IPS DF 19.7 (cell line): ENCODE measurements at regions not wholly inside any gene's neighbourhood (a gene's known extent, or its start where the extent isn't known, plus 50 kb on each side); places are given as distances from the start of the nearest gene placed in this dataset.

ENCODE experiments used
- DNase-seq: peaks from one replicate; pipeline ENCODE4 v3.0.0-alpha.2; 2013; ENCODE audit warnings: low read depth, low spot score

- peak; percentile 52 for DNase-seq
Measured at GRCh38 chr7:69457595-69458504, 140.4 kb upstream of the AUTS2 start.

GRCh38 chr7:69464035-69464434, 134.2 kb upstream of the AUTS2 start:
- no peak for DNase-seq

- DNase-seq = no peak
Measured at GRCh38 chr7:69465262-69465661, 133.0 kb upstream of the AUTS2 start.

- no peak for DNase-seq
Measured at GRCh38 chr7:69467826-69468225, 130.4 kb upstream of the AUTS2 start.

- no peak for DNase-seq
Measured at GRCh38 chr7:69476416-69476815, 121.9 kb upstream of the AUTS2 start.

- DNase-seq = no peak
Measured at GRCh38 chr7:69482676-69483075, 115.6 kb upstream of the AUTS2 start.

- DNase-seq = no peak
Measured at GRCh38 chr7:69489533-69489932, 108.7 kb upstream of the AUTS2 start.

- no peak for DNase-seq
Measured at GRCh38 chr7:69498671-69499070, 99.6 kb upstream of the AUTS2 start.

- DNase-seq = no peak
Measured at GRCh38 chr7:69502358-69502757, 95.9 kb upstream of the AUTS2 start.

- DNase-seq = no peak
Measured at GRCh38 chr7:69504733-69505420, 93.4 kb upstream of the AUTS2 start.

- no peak for DNase-seq
Measured at GRCh38 chr7:69508736-69509135, 89.5 kb upstream of the AUTS2 start.

GRCh38 chr7:69510114-69510513, 88.2 kb upstream of the AUTS2 start:
- no peak for DNase-seq

GRCh38 chr7:69515495-69516212, 82.6 kb upstream of the AUTS2 start:
- DNase-seq = no peak

- no peak for DNase-seq
Measured at GRCh38 chr7:69516238-69516820, 81.9 kb upstream of the AUTS2 start.

GRCh38 chr7:69517985-69518704, 80.1 kb upstream of the AUTS2 start:
- peak; percentile 69 for DNase-seq

GRCh38 chr7:69518705-69519077, 79.6 kb upstream of the AUTS2 start:
- no peak for DNase-seq

- DNase-seq = no peak
Measured at GRCh38 chr7:69526570-69526969, 71.7 kb upstream of the AUTS2 start.

- DNase-seq = no peak
Measured at GRCh38 chr7:69527706-69528105, 70.6 kb upstream of the AUTS2 start.

- DNase-seq = no peak
Measured at GRCh38 chr7:69531050-69531449, 67.2 kb upstream of the AUTS2 start.

GRCh38 chr7:69534461-69535041, 63.7 kb upstream of the AUTS2 start:
- no peak for DNase-seq

- no peak for DNase-seq
Measured at GRCh38 chr7:69537691-69538090, 60.6 kb upstream of the AUTS2 start.
